GM18870 (cell line): ENCODE measurements at regions not wholly inside any gene's neighbourhood (a gene's known extent, or its start where the extent isn't known, plus 50 kb on each side); places are given as distances from the start of the nearest gene placed in this dataset.

ENCODE experiments used
- ATAC-seq: cut with Tn5 transposase; IDR thresholded peaks from one replicate; pipeline ENCODE4 v1.9.1; 2021; ENCODE audit warnings: moderate library complexity; ENCODE audit not compliant: unreplicated experiment

DNA sequence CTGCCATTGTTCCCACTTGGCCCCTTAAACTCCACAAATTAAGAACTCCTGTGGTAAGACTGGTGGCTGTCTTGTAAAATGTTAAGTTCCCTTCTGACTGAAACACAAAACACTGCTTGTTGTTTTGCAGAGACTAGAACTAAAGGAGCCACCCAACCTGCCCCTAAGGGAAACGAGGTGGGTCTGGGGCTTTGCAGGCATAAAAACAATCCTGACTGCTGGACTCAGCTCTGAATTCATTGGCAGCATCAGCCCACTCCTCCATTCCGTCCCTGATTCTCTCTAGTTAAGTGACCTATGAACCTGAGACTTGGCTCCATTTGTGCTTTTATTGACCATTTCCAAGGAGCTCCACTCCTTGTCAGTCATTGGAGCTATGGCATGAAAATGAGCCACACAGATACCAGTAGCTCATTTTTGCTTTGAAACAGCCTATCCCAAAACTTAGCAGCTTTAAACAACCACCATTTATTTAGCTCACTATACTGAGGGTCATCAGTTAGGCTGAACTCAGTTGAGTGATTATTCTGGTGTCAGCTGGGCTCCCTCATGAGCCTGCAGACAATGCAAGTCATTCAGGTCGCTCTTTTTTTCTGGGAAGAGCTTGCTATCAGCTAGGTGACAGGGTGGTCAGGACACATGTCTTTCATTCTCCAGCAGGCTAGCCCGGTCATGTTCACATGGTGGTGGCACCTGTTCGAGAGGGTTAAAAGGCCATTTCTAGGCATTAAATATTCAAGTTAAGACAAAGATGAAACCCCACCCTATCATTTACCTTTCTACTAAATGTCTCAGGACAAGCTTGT is 175.1 kb upstream of the CTNNB1 start:
- ATAC-seq = no peak

DNA sequence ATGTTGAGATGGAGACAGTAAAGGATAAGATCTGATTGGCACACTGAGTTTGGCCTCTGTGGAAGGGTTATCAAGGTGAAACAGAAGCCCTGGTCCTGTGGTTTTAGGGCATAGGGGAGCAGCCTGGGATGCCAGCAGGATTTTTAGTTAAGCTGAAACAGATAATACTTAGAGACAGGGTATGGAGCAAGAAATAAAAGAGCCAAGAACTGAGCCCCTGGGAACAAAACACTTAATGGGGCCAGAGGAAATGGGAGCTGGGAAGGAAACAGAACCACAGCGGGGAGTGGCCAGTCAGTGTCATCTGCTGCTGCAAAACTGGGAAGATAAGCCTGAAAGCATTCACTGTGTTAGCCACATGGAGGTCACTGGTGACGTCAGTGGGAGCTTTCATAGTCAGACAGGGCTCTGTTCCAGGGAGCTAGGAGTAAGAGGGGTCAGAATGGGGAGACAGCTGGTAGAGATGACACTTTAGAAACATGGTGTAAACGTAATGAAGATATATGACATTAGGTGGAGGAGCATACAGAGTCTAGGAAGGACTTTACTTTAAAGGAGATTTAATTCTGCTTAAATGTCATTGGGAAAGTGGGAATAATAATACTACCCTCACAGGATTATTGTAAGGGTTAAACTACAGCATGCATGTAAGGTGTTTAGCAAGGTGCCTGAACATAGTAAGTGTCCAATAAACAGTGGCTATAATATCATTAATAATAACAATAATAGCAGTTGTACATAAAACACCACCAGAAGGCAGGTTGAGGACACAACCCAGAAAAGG is 172.7 kb upstream of the CTNNB1 start:
- no peak for ATAC-seq

- ATAC-seq = no peak
Measured at GRCh38 chr3:41029356-41029755, 169.9 kb upstream of the CTNNB1 start.

DNA sequence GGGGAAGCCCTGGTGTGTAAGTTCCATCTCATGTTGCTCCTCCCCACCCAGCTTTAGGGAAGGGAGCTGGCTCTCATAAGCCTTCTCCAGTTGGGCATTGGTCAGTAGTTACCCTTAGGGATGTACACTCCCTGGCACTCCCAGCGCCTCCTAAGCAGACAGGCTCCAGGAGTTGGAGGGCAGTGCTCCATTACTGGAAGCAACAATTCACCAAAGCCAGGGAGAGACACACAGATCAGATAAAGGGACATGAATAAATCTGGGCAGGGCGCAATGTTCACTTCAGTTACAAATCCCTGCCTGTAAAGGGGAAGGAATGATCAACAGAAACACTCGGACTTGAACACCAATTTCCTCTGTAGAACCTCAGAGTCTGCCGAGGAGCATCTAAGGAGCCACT is 169.1 kb upstream of the CTNNB1 start:
- no peak for ATAC-seq

DNA sequence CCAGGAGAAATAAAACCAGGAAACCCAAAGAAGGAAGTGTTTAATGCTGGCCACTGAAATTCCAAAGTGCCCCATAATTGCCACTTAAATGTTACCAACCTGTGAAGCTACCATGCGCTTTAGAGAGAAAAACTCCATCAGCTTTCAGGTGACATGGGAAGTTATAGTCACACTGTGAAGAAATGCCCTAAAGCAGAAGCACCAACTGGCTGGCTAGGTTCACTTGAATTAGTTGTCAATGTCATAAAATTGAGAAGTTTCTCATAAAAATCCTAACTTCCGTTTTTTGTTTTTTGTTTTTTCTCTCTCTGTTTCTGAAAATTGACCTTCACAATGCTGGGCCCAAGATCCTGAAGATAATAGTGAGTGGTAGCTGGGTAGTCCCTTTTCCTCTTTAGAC is 167.9 kb upstream of the CTNNB1 start:
- no peak for ATAC-seq

DNA sequence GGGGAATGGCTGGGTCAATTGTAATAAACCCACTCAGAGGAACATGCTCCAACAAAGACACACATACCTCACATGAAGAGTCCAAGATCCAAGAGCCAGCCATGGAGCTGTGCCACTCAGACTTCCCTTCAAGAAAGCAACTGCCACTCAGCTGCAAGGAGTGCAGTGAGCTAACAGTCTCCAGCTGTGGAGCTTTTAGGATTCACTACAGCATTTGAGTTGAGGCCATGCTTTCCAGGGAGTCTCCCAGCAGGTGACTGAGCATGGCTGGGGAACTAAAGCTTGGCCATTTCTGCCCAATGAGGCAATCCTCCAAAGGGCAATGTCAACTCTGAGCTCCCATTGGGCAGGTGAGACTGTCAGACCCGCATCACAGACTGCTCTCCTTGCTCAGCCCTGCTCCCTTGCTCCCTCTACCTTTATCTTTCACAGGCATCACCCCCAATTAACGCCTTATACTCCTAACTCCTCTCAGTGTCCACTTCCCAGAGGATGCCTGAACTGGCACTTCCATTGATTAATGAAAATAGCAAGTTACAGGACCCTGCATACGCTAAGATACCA is 165.3 kb upstream of the CTNNB1 start:
- no peak for ATAC-seq

DNA sequence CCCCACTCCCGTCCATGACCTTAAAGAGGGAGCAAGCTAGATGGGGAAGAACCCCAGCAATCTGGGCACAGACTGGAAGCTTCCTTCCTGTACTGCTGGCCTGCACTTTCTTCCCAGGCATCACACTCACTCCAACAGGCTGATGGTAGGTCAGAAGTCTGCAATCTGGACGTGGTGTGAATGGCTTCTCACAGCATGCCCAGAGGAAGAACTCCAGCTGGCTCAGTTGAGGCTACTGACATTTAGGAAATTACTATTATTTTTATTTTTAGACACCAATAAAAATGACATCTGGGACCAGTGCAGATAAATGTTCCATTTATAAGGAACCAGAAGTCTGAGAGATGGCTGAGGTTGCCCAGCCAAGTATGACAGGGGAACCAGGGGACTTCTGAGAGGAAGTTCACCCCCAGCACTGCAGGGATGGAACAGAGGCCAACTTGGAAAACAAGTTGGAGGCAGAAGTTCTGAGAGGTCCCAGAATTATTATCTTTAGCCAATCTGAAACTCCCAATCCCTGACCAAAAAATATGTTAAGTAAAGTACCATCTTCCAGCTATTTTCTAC is 163.8 kb upstream of the CTNNB1 start:
- ATAC-seq = no peak

- ATAC-seq = no peak
Measured at GRCh38 chr3:41037651-41038334, 161.5 kb upstream of the CTNNB1 start.

- ATAC-seq = no peak
Measured at GRCh38 chr3:41040256-41040655, 159.0 kb upstream of the CTNNB1 start.

- no peak for ATAC-seq
Measured at GRCh38 chr3:41041462-41041861, 157.8 kb upstream of the CTNNB1 start.

DNA sequence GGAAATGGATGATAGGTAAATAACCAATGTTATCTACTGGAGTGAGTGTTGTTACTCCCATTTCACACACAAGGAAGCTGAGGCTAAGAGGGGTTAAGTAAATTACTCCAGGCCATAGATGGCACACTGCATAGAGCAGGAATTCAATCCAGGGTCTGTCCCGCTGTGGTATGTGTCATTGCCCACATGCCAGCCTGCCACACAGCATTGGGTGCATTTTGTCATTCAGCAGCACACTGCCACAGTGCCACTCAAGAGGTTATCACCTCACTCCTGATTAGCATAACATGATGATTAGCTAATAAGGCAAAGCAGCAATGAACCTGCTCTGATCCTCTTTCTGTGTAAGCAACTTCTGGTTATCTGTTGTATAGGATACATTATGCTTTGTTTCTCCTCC is 157.4 kb upstream of the CTNNB1 start:
- no peak for ATAC-seq

DNA sequence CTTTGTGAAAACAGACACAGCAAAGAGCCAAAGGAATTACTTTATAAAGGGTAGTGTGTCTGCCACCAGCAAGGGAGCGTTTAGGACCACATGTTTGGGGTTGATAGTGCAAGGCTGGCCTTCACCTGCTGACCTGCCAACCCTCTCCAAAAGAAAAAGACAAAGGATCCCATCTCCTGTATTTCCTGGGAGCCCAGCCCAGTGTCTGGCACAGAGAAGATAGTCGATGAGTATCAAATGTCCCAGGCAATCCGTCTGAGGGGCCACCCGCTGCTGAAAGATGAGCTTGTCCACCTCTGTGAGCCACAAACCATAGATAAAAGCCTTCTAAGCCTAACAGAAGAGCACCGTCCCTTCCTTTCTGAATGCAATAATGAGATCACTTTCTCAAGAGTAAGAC is 154.8 kb upstream of the CTNNB1 start:
- no peak for ATAC-seq

GRCh38 chr3:41045491-41045890 is 153.8 kb upstream of the CTNNB1 start:
- ATAC-seq = no peak

DNA sequence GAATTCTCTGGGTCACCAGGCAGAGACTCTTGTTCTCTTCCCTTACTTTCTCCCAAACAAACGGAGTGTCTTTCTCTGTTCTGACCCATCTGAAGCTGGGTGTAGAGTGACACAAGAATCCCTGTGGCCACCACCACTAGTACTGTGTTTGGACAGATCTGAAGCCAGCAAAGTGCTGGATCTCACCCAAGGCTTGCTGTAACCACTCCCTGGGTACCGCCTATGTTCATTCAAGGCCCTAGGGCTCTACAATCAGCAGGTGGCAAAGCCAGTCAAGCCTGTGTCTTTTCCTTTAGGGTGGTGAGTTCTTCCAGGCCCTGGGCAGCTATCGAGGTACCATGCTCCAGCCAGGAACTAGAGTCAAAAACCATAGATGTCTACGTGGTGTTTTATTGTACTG is 149.2 kb upstream of the CTNNB1 start:
- ATAC-seq = no peak

- ATAC-seq = no peak
Measured at GRCh38 chr3:41053220-41053619, 146.1 kb upstream of the CTNNB1 start.

- no peak for ATAC-seq
Measured at GRCh38 chr3:41060106-41060505, 139.2 kb upstream of the CTNNB1 start.

- ATAC-seq = no peak
Measured at GRCh38 chr3:41064070-41064469, 135.2 kb upstream of the CTNNB1 start.

- no peak for ATAC-seq
Measured at GRCh38 chr3:41064526-41064925, 134.8 kb upstream of the CTNNB1 start.

DNA sequence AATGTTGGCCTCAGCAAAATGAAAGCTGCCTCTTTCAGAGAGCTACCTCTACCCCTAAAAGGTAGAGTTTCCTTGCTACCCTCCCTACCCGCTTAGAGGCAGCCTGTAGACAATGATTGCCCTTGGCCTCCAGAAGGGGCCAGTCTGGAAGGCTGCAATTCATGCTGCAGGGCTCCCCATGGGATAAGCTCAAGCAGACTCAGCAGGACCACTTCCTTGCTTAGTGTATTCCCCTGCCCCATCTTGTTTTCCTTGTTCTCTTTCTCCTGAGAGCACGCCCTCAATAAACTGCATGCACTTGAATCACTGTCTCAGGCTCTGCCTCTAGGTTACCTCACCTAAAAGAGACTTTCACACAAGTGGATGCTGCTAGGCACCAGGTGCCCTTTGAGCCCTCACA is 134.0 kb upstream of the CTNNB1 start:
- ATAC-seq = no peak

- no peak for ATAC-seq
Measured at GRCh38 chr3:41073190-41073589, 126.1 kb upstream of the CTNNB1 start.

GRCh38 chr3:41075975-41076374 is 123.3 kb upstream of the CTNNB1 start:
- ATAC-seq = no peak
